H1 (cell line): ENCODE measurements at regions not wholly inside any gene's neighbourhood (a gene's known extent, or its start where the extent isn't known, plus 50 kb on each side); places are given as distances from the start of the nearest gene placed in this dataset.

Experiments used
- CTCF ChIA-PET: fragments of 300-600 bp; sonication (Branson Sonifier 250); formaldehyde crosslinking; loops from one replicate; lab custom pipeline; 2021; ENCODE audit not compliant: partially characterized antibody; lab: Charles Lee
- POLR2A ChIA-PET: fragments of 300-600 bp; sonication (Branson Sonifier 250); formaldehyde crosslinking; loops from one replicate; lab custom pipeline; 2021; ENCODE audit warnings: inconsistent platforms; ENCODE audit not compliant: partially characterized antibody; lab: Charles Lee
- DNase-seq, 2 experiments: peaks; one replicate each; pipeline versions ENCODE4 v3.0.0 to v3.0.0-alpha.2; 2010 to 2022; ENCODE audit warnings: low spot score in 2 of 2, low read depth in 1 of 2, mixed read lengths in 1 of 2
- FAIRE-seq: peaks from 2 replicates; lab custom pipeline; 2011; peaks lifted over from hg19 to GRCh38; lab: Jason Lieb, UNC
- H2AFZ ChIP-seq: 2 replicates; pipeline ENCODE4 v1.8.1; 2012; ENCODE audit warnings: low read length, inconsistent platforms
- H2AK5ac ChIP-seq: 2 replicates; pipeline ENCODE4 v1.6.1; 2013; ENCODE audit warnings: low read depth, low read length
- H2BK120ac ChIP-seq: replicated peaks from 2 replicates; pipeline ENCODE3; 2013; ENCODE audit warnings: low read depth, low read length, inconsistent platforms
- H2BK12ac ChIP-seq: 2 replicates; pipeline ENCODE4 v1.6.1; 2013; ENCODE audit warnings: low read depth, low read length
- H2BK15ac ChIP-seq: 2 replicates; pipeline ENCODE4 v1.6.1; 2013; ENCODE audit warnings: low read length
- H2BK20ac ChIP-seq: 2 replicates; pipeline ENCODE4 v1.6.1; 2013; ENCODE audit warnings: low read length
- H2BK5ac ChIP-seq: 2 replicates; pipeline ENCODE4 v1.6.1; 2013; ENCODE audit warnings: low read depth, low read length
- H3K14ac ChIP-seq: 2 replicates; pipeline ENCODE4 v1.6.1; 2013; ENCODE audit warnings: inconsistent platforms; ENCODE audit not compliant: insufficient read length
- H3K18ac ChIP-seq: 2 replicates; pipeline ENCODE4 v1.6.1; 2013; ENCODE audit warnings: low read length; ENCODE audit errors: extremely low read depth
- H3K23ac ChIP-seq: 2 replicates; pipeline ENCODE4 v1.6.1; 2013; ENCODE audit warnings: inconsistent platforms; ENCODE audit not compliant: insufficient read length
- H3K23me2 ChIP-seq: 2 replicates; pipeline ENCODE4 v1.6.1; 2013; ENCODE audit warnings: low read depth, low read length
- H3K27ac ChIP-seq: 2 replicates; pipeline ENCODE4 v1.6.1; 2011; ENCODE audit warnings: low read depth, low read length, inconsistent platforms
- H3K27me3 ChIP-seq, 4 experiments: replicated peaks in 1 of 4; 1 replicate in 1 of 4; 2 replicates in 3 of 4; pipeline versions ENCODE4 v1.6.1 to v1.8.1; 2011 to 2013; ENCODE audit warnings: low read length in 3 of 4, mild to moderate bottlenecking in 3 of 4, inconsistent platforms in 2 of 4, mixed read lengths in 2 of 4, moderate library complexity in 1 of 4; ENCODE audit not compliant: control insufficient read depth in 3 of 4, insufficient read depth in 3 of 4; ENCODE audit errors: extremely low read depth in 1 of 4
- H3K36me3 ChIP-seq, 4 experiments: 2 replicates each; pipeline versions ENCODE4 v1.6.1 to v1.8.1; 2011 to 2013; ENCODE audit warnings: mild to moderate bottlenecking in 4 of 4, low read length in 3 of 4, moderate library complexity in 2 of 4, control low read depth in 1 of 4, inconsistent platforms in 1 of 4; ENCODE audit not compliant: insufficient read depth in 4 of 4, control insufficient read depth in 2 of 4
- H3K4ac ChIP-seq: replicated peaks from 2 replicates; pipeline ENCODE3; 2013; ENCODE audit warnings: low read length, low read depth, mixed read lengths, inconsistent platforms; ENCODE audit not compliant: insufficient read length
- H3K4me1 ChIP-seq, 4 experiments: replicated peaks in 1 of 4; 1 replicate in 1 of 4; 2 replicates in 3 of 4; pipeline versions ENCODE4 v1.6.1 to v1.8.1; 2011 to 2013; ENCODE audit warnings: low read length in 3 of 4, inconsistent platforms in 2 of 4, mixed read lengths in 1 of 4; ENCODE audit not compliant: insufficient read depth in 4 of 4, control insufficient read depth in 3 of 4
- H3K4me2 ChIP-seq, 2 experiments: 2 replicates each; pipeline versions ENCODE4 v1.6.1 to v1.8.1; 2011 to 2013; ENCODE audit warnings: low read depth in 2 of 2, low read length in 2 of 2, control low read depth in 1 of 2, inconsistent platforms in 1 of 2, mild to moderate bottlenecking in 1 of 2; ENCODE audit not compliant: insufficient read depth in 1 of 2
- H3K4me3 ChIP-seq, 4 experiments: fragments of 200-600, 300-600 bp in 1 of 4; sonication (generic), shearing (Covaris generic), sonication (Bioruptor Twin) in 1 of 4; 2 replicates each; pipeline versions ENCODE4 v1.5.1 to v1.8.1; 2011 to 2016; ENCODE audit warnings: low read length in 4 of 4, low read depth in 3 of 4, control low read depth in 2 of 4, inconsistent platforms in 2 of 4, mild to moderate bottlenecking in 2 of 4, mixed read lengths in 1 of 4, moderate library complexity in 1 of 4; ENCODE audit not compliant: insufficient read depth in 2 of 4; ENCODE audit errors: extremely low read depth in 1 of 4
- H3K56ac ChIP-seq: replicated peaks from 2 replicates; pipeline ENCODE3; 2013; ENCODE audit warnings: low read depth, mild to moderate bottlenecking, mixed read lengths, low read length, inconsistent platforms; ENCODE audit not compliant: insufficient read length
- H3K79me1 ChIP-seq: 2 replicates; pipeline ENCODE4 v1.6.1; 2013; ENCODE audit warnings: low read depth, low read length, control low read depth
- H3K79me2 ChIP-seq, 2 experiments: 2 replicates each; pipeline versions ENCODE4 v1.6.1 to v1.8.1; 2012 to 2013; ENCODE audit warnings: low read length in 2 of 2, mild to moderate bottlenecking in 2 of 2, inconsistent platforms in 1 of 2; ENCODE audit not compliant: insufficient read depth in 2 of 2, control insufficient read depth in 1 of 2
- H3K9ac ChIP-seq, 4 experiments: replicated peaks in 1 of 4; 1 replicate in 1 of 4; 2 replicates in 3 of 4; pipeline versions ENCODE4 v1.6.1 to v1.8.1; 2011 to 2013; ENCODE audit warnings: low read depth in 3 of 4, low read length in 3 of 4, control low read depth in 2 of 4, mild to moderate bottlenecking in 2 of 4, moderate library complexity in 2 of 4, inconsistent platforms in 1 of 4; ENCODE audit errors: extremely low read depth in 1 of 4
- H3K9me3 ChIP-seq, 2 experiments: 2 replicates each; pipeline versions ENCODE4 v1.6.1 to v1.8.1; 2012 to 2013; ENCODE audit warnings: mild to moderate bottlenecking in 2 of 2, moderate library complexity in 2 of 2, control low read depth in 1 of 2, inconsistent platforms in 1 of 2, low read depth in 1 of 2, low read length in 1 of 2, mixed read lengths in 1 of 2; ENCODE audit not compliant: insufficient read depth in 2 of 2
- H4K20me1 ChIP-seq, 2 experiments: replicated peaks in 1 of 2; 2 replicates each; pipeline versions ENCODE3 to v1.8.1; 2011 to 2013; ENCODE audit warnings: inconsistent platforms in 2 of 2, low read length in 2 of 2, mild to moderate bottlenecking in 1 of 2; ENCODE audit not compliant: insufficient read depth in 2 of 2, control insufficient read depth in 1 of 2
- H4K5ac ChIP-seq: 2 replicates; pipeline ENCODE4 v1.6.1; 2013; ENCODE audit warnings: low read length, low read depth, mixed read lengths, inconsistent platforms; ENCODE audit not compliant: insufficient read length
- H4K8ac ChIP-seq: 2 replicates; pipeline ENCODE4 v1.8.0; 2013; ENCODE audit warnings: mild to moderate bottlenecking, moderate library complexity, low read length, inconsistent platforms; ENCODE audit not compliant: insufficient read depth; ENCODE audit errors: extremely low read depth
- H4K91ac ChIP-seq: replicated peaks from 2 replicates; pipeline ENCODE3; 2013; ENCODE audit warnings: low read length, mixed read lengths, inconsistent platforms; ENCODE audit not compliant: insufficient read length
- ASH2L ChIP-seq: fragments of 200-600, 300-600 bp; sonication (generic); IDR thresholded peaks from one replicate; pipeline ENCODE4 v1.7.1; 2017; ENCODE audit warnings: low read length
- CHD2 ChIP-seq: IDR thresholded peaks from 2 replicates; pipeline ENCODE4 v1.6.1; 2012; ENCODE audit warnings: low read length, improper control_type of control experiment
- EGR1 ChIP-seq: IDR thresholded peaks from 2 replicates; pipeline ENCODE4 v1.6.1; 2011; ENCODE audit warnings: low read depth, low read length, borderline replicate concordance
- GTF2F1 ChIP-seq: IDR thresholded peaks from 2 replicates; pipeline ENCODE4 v1.6.1; 2012; ENCODE audit warnings: low read depth, low read length, improper control_type of control experiment, borderline replicate concordance
- HDAC6 ChIP-seq: IDR thresholded peaks from one replicate; pipeline ENCODE4 v1.7.1; 2012; ENCODE audit warnings: low read depth, mild to moderate bottlenecking, inconsistent platforms, low read length, moderate library complexity
- JUN ChIP-seq: IDR thresholded peaks from 2 replicates; pipeline ENCODE4 v1.6.1; 2011; ENCODE audit warnings: low read depth, mild to moderate bottlenecking, improper control_type of control experiment, low read length
- NRF1 ChIP-seq: IDR thresholded peaks from 2 replicates; pipeline ENCODE4 v1.6.1; 2011; ENCODE audit warnings: mild to moderate bottlenecking, low read depth, low read length, improper control_type of control experiment
- PHF8 ChIP-seq: fragments of 200-600 bp; sonication (generic); conservative IDR thresholded peaks from 2 replicates; pipeline ENCODE4 v1.7.1; 2012; ENCODE audit warnings: low read depth, mild to moderate bottlenecking, inconsistent platforms, low read length, moderate library complexity
- POU5F1 ChIP-seq: IDR thresholded peaks from 2 replicates; pipeline ENCODE4 v1.6.1; 2011; ENCODE audit warnings: low read depth, mild to moderate bottlenecking, low read length, moderate library complexity
- SIRT6 ChIP-seq: IDR thresholded peaks from one replicate; pipeline ENCODE4 v1.7.1; 2012; ENCODE audit warnings: low read length, inconsistent platforms
- SP4 ChIP-seq: IDR thresholded peaks from 2 replicates; pipeline ENCODE4 v1.6.1; 2012; ENCODE audit warnings: low read length, inconsistent platforms
- SUZ12 ChIP-seq: fragments of 200-600 bp; sonication (generic); IDR thresholded peaks from 2 replicates; pipeline ENCODE4 v1.6.1; 2012; ENCODE audit warnings: mild to moderate bottlenecking, inconsistent platforms, low read length, moderate library complexity, mixed read lengths
- TBP ChIP-seq: IDR thresholded peaks from 2 replicates; pipeline ENCODE4 v1.6.1; 2011; ENCODE audit warnings: low read depth, low read length, improper control_type of control experiment
- TCF12 ChIP-seq: IDR thresholded peaks from 2 replicates; pipeline ENCODE4 v1.6.1; 2011; ENCODE audit warnings: low read depth, mild to moderate bottlenecking, low read length
- ZNF274 ChIP-seq: IDR thresholded peaks from 2 replicates; pipeline ENCODE4 v1.7.0; 2012; ENCODE audit warnings: low read length, borderline replicate concordance; ENCODE audit errors: extremely low read depth
- whole genome bisulfite sequencing, 2 experiments: shearing (Covaris generic) in 1 of 2; methylation state at CpG; one replicate each; pipeline versions ENCODE4 v1.1.6 to v1.1.7; 2013 to 2015; ENCODE audit warnings: low lambda C conversion rate in 2 of 2, mixed read lengths in 2 of 2, inconsistent platforms in 1 of 2, low coverage in 1 of 2, missing lambda C conversion rate in 1 of 2; ENCODE audit not compliant: insufficient replicate concordance in 2 of 2, insufficient coverage in 1 of 2, insufficient read length in 1 of 2; ENCODE audit errors: extremely low coverage in 1 of 2, missing lambda C conversion rate in 1 of 2; 5-methylcytosine and 5-hydroxymethylcytosine counted together

GRCh38 chr4:108375434-108375833 is 206.7 kb upstream of the LEF1 start:
- Histone ChIP-seq H2AK5ac (no peak overlapping the region), H3K4ac (no peak overlapping the region), H3K18ac (no peak overlapping the region), H3K79me1 (no peaks in the 10 kb centered on the region), H2BK15ac (no peak overlapping the region), H4K91ac (no peak overlapping the region), H3K4me1 (peaks cover 0 to 5% (median 1%) of the 10 kb centered on the region in 4 experiments; a peak in 2 of 7 replicates), H2BK120ac (no peak overlapping the region), H2BK12ac (no peak overlapping the region), H4K5ac (no peak overlapping the region), H3K23me2 (no peaks in the 10 kb centered on the region), H3K14ac (no peak overlapping the region)
- FAIRE-seq (no peak), DNase-seq (no peak)
- no peak for TF ChIP-seq SIRT6
- TF ChIP-seq SUZ12, result no peak
- TF ChIP-seq CHD2, result no peak
- no peak for TF ChIP-seq TBP
- TF ChIP-seq HDAC6, result no peak
- no peak for TF ChIP-seq PHF8
- no peak for TF ChIP-seq EGR1
- no peak for TF ChIP-seq SP4
- TF ChIP-seq NRF1, result no peak
- no peak for TF ChIP-seq ZNF274
- no peak for TF ChIP-seq JUN
- no peak for TF ChIP-seq GTF2F1
- no peak for TF ChIP-seq POU5F1
- no peak for TF ChIP-seq ASH2L
- TF ChIP-seq TCF12, result no peak
- TF ChIP-seq, all 59 proteins: peak for 0
- Histone ChIP-seq H4K8ac (no peak overlapping the region), H3K23ac (no peak overlapping the region), H3K27ac (no peak overlapping the region), H3K9ac (no peak overlapping the region), H2BK5ac (no peak overlapping the region), H3K4me3 (no peak overlapping the region), H4K20me1 (no peaks in the 10 kb centered on the region), H3K79me2 (no peaks in the 10 kb centered on the region), H3K56ac (no peak overlapping the region), H3K4me2 (no peak overlapping the region), H2AFZ (no peak overlapping the region), H3K27me3 (no peaks in the 10 kb centered on the region), H3K36me3 (no peaks in the 10 kb centered on the region), H2BK20ac (no peak overlapping the region), H3K9me3 (peaks cover 0 to 3% of the 10 kb centered on the region in 2 experiments; a peak in 1 of 4 replicates)
- ChIA-PET POLR2A (no interaction called here), CTCF (no interaction called here)
- WGBS, 2 experiments, result 79% methylated on average over 3 of the region's 3 CpGs; no CpG with 5 or more reads in 1 of the 2 experiments
